ENCODE measurements at regions not wholly inside any gene's neighbourhood (a gene's known extent, or its start where the extent isn't known, plus 50 kb on each side); places are given as distances from the start of the nearest gene placed in this dataset.

DNA sequence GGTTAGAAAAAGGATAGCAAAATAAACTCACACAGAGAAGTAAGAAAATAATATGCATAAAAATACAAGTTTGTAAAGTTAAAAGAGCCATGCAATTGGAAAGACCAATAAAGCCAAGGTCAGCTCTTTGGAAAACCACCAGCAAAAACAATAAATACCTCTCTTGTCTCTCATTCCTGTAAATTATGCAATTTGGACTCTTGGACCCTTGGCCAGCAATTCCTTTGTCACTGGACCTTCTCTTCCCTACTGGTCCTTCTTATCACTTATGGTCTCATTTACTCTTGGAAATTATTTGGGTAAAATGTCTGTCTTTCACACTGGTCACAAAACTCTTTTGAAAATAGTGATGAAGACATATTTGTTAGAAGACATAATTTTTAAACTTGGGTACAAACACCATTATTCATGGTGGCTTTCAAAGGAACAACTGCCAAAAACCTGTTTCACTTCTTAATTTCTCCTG lies 379.5 kb downstream of the TMEM232 start:
- no peak overlapping the region for H3K4me3 ChIP-seq (ENCODE audit: low read depth, low read length)
- TF ChIP-seq, protein P1, sequence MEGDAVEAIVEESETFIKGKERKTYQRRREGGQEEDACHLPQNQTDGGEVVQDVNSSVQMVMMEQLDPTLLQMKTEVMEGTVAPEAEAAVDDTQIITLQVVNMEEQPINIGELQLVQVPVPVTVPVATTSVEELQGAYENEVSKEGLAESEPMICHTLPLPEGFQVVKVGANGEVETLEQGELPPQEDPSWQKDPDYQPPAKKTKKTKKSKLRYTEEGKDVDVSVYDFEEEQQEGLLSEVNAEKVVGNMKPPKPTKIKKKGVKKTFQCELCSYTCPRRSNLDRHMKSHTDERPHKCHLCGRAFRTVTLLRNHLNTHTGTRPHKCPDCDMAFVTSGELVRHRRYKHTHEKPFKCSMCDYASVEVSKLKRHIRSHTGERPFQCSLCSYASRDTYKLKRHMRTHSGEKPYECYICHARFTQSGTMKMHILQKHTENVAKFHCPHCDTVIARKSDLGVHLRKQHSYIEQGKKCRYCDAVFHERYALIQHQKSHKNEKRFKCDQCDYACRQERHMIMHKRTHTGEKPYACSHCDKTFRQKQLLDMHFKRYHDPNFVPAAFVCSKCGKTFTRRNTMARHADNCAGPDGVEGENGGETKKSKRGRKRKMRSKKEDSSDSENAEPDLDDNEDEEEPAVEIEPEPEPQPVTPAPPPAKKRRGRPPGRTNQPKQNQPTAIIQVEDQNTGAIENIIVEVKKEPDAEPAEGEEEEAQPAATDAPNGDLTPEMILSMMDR (IDR thresholded peaks at IDR 0.05; ENCODE audit: insufficient read depth, low read length, missing control alignments) = no peak
- CTCF ChIA-PET = no interaction called here
- POLR2A ChIA-PET = no interaction called here
- no peak for DNase-seq (ENCODE audit: low read depth, low spot score)

DNA sequence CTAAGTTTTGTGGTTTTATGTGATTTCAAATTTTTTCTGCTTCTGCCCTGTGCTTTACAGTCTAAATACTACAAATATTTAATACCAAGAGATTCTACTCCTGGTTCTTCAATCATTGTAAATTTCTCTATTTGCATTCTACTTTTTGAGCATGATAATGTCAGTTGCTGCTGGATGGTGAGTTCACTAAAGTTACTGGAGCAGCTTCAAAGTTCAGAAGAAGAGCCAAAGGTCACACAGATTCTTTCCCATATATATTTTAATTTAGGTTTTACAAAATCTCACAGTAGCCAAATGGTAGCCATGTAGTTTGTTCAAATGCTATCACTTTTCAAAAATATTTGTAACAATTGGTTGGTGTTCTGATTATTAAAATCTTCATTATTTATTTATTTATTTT lies 378.7 kb downstream of the TMEM232 start:
- CTCF ChIA-PET = interaction anchor here (1.6 kb wide), 1 partner anchor 11 kb away, joined by 3 read pairs; no protein-coding TSS in a partner anchor
- TF ChIP-seq, protein P1 (IDR thresholded peaks at IDR 0.05; ENCODE audit: insufficient read depth, low read length, missing control alignments) = no peak
- POLR2A ChIA-PET = no interaction called here
- H3K4me3 ChIP-seq (ENCODE audit: low read depth, low read length) = no peak overlapping the region
- no peak for DNase-seq (ENCODE audit: low read depth, low spot score)

DNA sequence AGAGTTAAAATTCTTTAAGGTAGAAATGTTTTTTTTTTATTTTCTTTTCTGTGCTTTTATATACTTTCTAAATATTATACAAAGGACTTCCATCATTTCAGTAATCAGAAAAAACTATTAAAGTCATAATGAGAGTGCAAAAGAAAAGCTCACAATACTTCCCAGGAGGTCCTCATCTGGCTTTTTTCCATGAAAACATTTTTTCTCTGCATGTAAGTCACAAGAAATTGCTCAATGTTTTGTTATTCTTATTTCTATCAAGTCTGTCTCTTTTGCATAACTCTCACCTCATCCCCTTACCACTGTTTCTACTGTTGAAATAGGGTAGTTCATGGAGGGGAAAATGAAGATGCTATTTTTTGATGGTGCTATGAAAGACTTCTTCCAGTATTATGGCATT lies 375.0 kb downstream of the TMEM232 start:
- TF ChIP-seq, protein P1 (IDR thresholded peaks at IDR 0.05; ENCODE audit: insufficient read depth, low read length, missing control alignments) = no peak
- CTCF ChIA-PET = no interaction called here
- H3K4me3 ChIP-seq (ENCODE audit: low read depth, low read length) = no peak overlapping the region
- DNase-seq (ENCODE audit: low read depth, low spot score) = no peak
- POLR2A ChIA-PET = no interaction called here

DNA sequence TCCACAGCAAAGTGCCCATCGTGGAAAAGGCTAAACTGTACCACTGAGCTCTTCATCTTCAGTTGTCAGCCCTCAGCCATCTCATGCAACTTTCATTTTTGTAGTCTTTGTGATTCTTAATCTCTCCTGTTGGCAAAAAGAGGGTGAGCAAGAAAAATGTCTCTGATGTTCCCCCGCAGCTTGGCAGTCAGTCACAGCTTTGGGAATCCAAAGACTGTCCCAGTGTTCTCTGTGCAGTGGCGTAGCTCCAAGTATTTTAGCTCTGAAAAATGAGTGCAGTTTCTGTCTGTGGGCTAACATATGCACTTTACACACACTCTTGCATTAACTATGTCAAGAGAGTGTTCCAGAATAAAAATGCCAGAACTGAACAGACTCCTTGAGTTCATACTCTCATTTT lies 372.2 kb downstream of the TMEM232 start:
- DNase-seq (ENCODE audit: low read depth, low spot score) = no peak
- TF ChIP-seq, protein P1 (IDR thresholded peaks at IDR 0.05; ENCODE audit: insufficient read depth, low read length, missing control alignments) = no peak
- H3K4me3 ChIP-seq (ENCODE audit: low read depth, low read length) = no peak overlapping the region
- CTCF ChIA-PET = no interaction called here
- POLR2A ChIA-PET = no interaction called here

DNA sequence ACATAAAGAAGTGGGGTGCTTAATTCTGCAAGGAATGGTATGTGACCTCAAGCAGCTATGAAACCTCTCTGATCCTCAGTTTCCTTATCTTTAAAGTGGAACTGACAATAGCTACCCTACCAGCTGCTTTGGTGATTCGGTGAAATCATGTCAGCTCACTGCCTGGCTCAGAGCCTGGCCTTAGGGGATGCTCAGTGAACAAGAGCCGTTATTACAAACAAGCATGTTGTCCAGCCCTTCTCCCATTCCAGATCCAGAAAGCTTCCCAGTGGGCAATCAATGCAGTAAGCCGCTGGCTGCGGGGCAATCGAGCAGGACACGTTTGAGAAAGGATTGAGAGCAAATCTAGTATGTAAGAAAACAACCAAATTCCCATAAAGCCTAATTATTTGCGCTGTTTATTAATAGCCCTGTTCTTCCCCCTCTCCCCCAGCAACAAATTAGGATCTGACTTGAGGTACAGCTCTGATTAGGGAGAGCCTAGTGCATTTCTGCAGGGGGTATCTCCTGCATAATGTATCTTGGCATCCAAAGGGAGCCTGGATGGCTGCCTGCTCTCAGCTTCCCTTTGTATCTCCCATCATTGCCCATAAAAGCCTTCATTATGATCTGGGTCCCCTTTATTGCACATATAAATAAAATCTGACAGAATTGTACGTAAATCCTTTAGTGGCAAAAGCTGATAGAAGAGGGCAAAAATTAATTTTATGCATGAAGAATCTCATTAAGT lies 371.4 kb downstream of the TMEM232 start:
- ChIA-PET POLR2A (no interaction called here), CTCF (interaction anchor here (1.4 kb wide), 1 partner anchor 21 kb away, joined by 4 read pairs; no protein-coding TSS in a partner anchor)

DNA sequence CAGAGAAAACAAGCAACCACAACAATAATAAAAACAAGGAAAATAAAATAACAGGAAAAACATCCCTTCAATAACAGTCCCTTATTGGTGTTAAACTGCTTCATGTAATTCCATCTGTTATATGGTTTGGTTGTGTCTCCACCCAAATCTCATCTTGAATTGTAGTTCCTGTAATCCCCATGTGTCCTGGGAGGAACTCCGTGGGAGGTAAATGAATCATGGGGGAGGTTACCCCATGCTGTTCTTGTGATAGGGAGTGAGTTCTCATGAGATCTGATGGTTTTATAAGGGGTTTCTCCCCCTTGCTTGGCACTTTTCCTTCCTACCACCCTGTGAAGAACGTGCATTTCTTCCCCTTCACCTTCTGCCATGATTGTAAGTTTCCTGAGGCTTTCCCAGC lies 369.8 kb downstream of the TMEM232 start:
- CTCF ChIA-PET = no interaction called here
- POLR2A ChIA-PET = no interaction called here
- DNase-seq (ENCODE audit: low read depth, low spot score) = no peak
- TF ChIP-seq, protein P1 (IDR thresholded peaks at IDR 0.05; ENCODE audit: insufficient read depth, low read length, missing control alignments) = no peak
- H3K4me3 ChIP-seq (ENCODE audit: low read depth, low read length) = no peak overlapping the region

More for the DNA sequence above, 371.4 kb downstream of the TMEM232 start:
- DNase-seq (ENCODE audit: low read depth, low spot score) = no peak
- H3K4me3 ChIP-seq (ENCODE audit: low read depth, low read length) = no peak overlapping the region
- TF ChIP-seq, protein P1 (IDR thresholded peaks at IDR 0.05; ENCODE audit: insufficient read depth, low read length, missing control alignments) = no peak

All from AG04449 (cell line).